Panc1 (cell line): ENCODE measurements at regions not wholly inside any gene's neighbourhood (a gene's known extent, or its start where the extent isn't known, plus 50 kb on each side); places are given as distances from the start of the nearest gene placed in this dataset.

Experiments
- ATAC-seq: fragments of 200-7000 bp; cut with Tn5 transposase; 2 replicates; pipeline ENCODE4 v1.9.1; 2020; ENCODE audit warnings: mild to moderate bottlenecking, moderate library complexity
- BruUV-seq: library from RNA; stranded (reverse); fragments of 400-500 nt; replicated peaks from 2 replicates; lab custom pipeline; 2021; lab: Mats Ljungman, UMichigan
- CTCF ChIA-PET: fragments of 300-600 bp; sonication (Branson Sonifier 250); formaldehyde crosslinking; loops from one replicate; lab custom pipeline; 2022; ENCODE audit warnings: antibody characterized with exemption; lab: Charles Lee
- POLR2A ChIA-PET: fragments of 300-600 bp; sonication (Branson Sonifier 250); formaldehyde crosslinking; loops from one replicate; lab custom pipeline; 2022; ENCODE audit warnings: antibody characterized with exemption; lab: Charles Lee
- DNase-seq: peaks from one replicate; pipeline ENCODE4 v3.0.0-alpha.2; 2010; ENCODE audit warnings: low read depth, low spot score
- H3K27ac ChIP-seq: 2 replicates; pipeline ENCODE4 v1.5.1; 2011; ENCODE audit warnings: mild to moderate bottlenecking, low read length, inconsistent platforms
- H3K27me3 ChIP-seq: fragments of 200-500 bp; sonication (Bioruptor generic); 2 replicates; pipeline ENCODE4 v1.6.0; 2014; ENCODE audit warnings: low read length, inconsistent platforms; ENCODE audit not compliant: control insufficient read depth, insufficient read depth
- H3K36me3 ChIP-seq: fragments of 200-500 bp; sonication (Bioruptor generic); 2 replicates; pipeline ENCODE4 v1.5.1; 2014; ENCODE audit warnings: inconsistent platforms, mild to moderate bottlenecking, low read length, moderate library complexity; ENCODE audit not compliant: control insufficient read depth, insufficient read depth
- H3K4me1 ChIP-seq: 2 replicates; pipeline ENCODE4 v1.5.1; 2011; ENCODE audit warnings: inconsistent platforms, mild to moderate bottlenecking, low read length, moderate library complexity; ENCODE audit not compliant: control insufficient read depth, insufficient read depth
- H3K4me3 ChIP-seq, 2 experiments: 2 replicates each; pipeline ENCODE4 v1.5.1; 2011 to 2012; ENCODE audit warnings: low read depth in 2 of 2, low read length in 2 of 2, mild to moderate bottlenecking in 2 of 2, inconsistent platforms in 1 of 2, moderate library complexity in 1 of 2
- H3K9me3 ChIP-seq: fragments of 200-500 bp; sonication (Bioruptor generic); 2 replicates; pipeline ENCODE4 v1.5.1; 2014; ENCODE audit warnings: low read depth, mild to moderate bottlenecking, inconsistent platforms, low read length, moderate library complexity; ENCODE audit not compliant: control insufficient read depth, insufficient read depth
- POLR2AphosphoS5 ChIP-seq: IDR thresholded peaks from 2 replicates; pipeline ENCODE4 v1.6.1; 2012; ENCODE audit warnings: mild to moderate bottlenecking, low read depth, low read length, moderate library complexity
- SIN3A ChIP-seq: IDR thresholded peaks from 2 replicates; pipeline ENCODE4 v1.6.1; 2012; ENCODE audit warnings: low read depth, mild to moderate bottlenecking, low read length, moderate library complexity, borderline replicate concordance; ENCODE audit not compliant: insufficient read depth
- TCF7L2 ChIP-seq: IDR thresholded peaks from 2 replicates; pipeline ENCODE4 v1.6.1; 2011; ENCODE audit warnings: mild to moderate bottlenecking, low read depth, low read length, inconsistent platforms
- in situ Hi-C: cut with HindIII; loops from 2 replicates; pipeline ENCODE4 v1.10.0; 2016; ENCODE audit warnings: low sequenced_read_pairs, low pct_unique_long_range_greater_than_20kb
- intact Hi-C: fragments of 100-400 bp; cut with micrococcal nuclease; formaldehyde crosslinking; loops from one replicate; pipeline ENCODE4 v1.10.0; 2022; ENCODE audit not compliant: unreplicated experiment
- TF ChIP-seq, protein P1 (sequence below): fragments of 450-650 bp; IDR thresholded peaks from 2 replicates; pipeline ENCODE4 v1.5.1; 2017; ENCODE audit warnings: mild to moderate bottlenecking
- TF ChIP-seq, protein P2 (sequence below), 2 experiments: IDR thresholded peaks; 2 replicates each; pipeline ENCODE4 v1.6.1; 2011 to 2012; ENCODE audit warnings: low read depth in 2 of 2, control low read depth in 1 of 2, low read length in 1 of 2, mild to moderate bottlenecking in 1 of 2, moderate library complexity in 1 of 2; ENCODE audit not compliant: insufficient read depth in 1 of 2

DNA sequence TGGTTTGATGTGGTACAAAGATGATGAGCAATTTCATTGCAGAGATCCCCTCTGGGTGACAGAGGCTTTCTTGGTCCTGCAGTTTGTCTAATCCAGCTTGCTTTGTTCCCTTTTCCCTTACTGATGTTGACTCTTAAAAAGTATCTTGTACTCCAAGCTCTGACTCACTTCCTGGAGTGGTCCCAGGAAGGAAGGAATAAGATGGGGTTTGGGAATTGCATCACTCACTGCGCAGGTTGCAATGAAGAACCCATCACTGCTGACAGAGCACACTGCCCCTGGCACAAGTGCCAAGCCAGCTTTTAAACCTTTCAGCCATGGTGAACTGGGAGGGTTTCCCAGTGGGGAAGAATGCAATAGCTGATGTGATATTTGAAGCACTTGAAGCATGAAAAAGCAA lies 662.2 kb upstream of the CTNND2 start:
- TF ChIP-seq SIN3A, result no peak
- TF ChIP-seq, protein P1, sequence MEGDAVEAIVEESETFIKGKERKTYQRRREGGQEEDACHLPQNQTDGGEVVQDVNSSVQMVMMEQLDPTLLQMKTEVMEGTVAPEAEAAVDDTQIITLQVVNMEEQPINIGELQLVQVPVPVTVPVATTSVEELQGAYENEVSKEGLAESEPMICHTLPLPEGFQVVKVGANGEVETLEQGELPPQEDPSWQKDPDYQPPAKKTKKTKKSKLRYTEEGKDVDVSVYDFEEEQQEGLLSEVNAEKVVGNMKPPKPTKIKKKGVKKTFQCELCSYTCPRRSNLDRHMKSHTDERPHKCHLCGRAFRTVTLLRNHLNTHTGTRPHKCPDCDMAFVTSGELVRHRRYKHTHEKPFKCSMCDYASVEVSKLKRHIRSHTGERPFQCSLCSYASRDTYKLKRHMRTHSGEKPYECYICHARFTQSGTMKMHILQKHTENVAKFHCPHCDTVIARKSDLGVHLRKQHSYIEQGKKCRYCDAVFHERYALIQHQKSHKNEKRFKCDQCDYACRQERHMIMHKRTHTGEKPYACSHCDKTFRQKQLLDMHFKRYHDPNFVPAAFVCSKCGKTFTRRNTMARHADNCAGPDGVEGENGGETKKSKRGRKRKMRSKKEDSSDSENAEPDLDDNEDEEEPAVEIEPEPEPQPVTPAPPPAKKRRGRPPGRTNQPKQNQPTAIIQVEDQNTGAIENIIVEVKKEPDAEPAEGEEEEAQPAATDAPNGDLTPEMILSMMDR, result no peak
- no peak for TF ChIP-seq TCF7L2
- TF ChIP-seq, protein P2, sequence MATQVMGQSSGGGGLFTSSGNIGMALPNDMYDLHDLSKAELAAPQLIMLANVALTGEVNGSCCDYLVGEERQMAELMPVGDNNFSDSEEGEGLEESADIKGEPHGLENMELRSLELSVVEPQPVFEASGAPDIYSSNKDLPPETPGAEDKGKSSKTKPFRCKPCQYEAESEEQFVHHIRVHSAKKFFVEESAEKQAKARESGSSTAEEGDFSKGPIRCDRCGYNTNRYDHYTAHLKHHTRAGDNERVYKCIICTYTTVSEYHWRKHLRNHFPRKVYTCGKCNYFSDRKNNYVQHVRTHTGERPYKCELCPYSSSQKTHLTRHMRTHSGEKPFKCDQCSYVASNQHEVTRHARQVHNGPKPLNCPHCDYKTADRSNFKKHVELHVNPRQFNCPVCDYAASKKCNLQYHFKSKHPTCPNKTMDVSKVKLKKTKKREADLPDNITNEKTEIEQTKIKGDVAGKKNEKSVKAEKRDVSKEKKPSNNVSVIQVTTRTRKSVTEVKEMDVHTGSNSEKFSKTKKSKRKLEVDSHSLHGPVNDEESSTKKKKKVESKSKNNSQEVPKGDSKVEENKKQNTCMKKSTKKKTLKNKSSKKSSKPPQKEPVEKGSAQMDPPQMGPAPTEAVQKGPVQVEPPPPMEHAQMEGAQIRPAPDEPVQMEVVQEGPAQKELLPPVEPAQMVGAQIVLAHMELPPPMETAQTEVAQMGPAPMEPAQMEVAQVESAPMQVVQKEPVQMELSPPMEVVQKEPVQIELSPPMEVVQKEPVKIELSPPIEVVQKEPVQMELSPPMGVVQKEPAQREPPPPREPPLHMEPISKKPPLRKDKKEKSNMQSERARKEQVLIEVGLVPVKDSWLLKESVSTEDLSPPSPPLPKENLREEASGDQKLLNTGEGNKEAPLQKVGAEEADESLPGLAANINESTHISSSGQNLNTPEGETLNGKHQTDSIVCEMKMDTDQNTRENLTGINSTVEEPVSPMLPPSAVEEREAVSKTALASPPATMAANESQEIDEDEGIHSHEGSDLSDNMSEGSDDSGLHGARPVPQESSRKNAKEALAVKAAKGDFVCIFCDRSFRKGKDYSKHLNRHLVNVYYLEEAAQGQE (IDR thresholded peaks at IDR 0.05; ENCODE audit: insufficient read depth in 1 of 2, low read depth in 2 of 2, low read length in 1 of 2), result no peak
- TF ChIP-seq POLR2AphosphoS5, result no peak
- ATAC-seq (no peak), DNase-seq (no peak)
- intact Hi-C loops (no loop called here), in situ Hi-C loops (no loop called here)
- no peaks in the 10 kb centered on the region for H3K9me3 ChIP-seq
- CTCF ChIA-PET, result no interaction called here
- no peak overlapping the region for H3K27ac ChIP-seq
- H3K4me3 ChIP-seq, result no peak overlapping the region
- no peaks in the 10 kb centered on the region for H3K4me1 ChIP-seq
- BruUV-seq, result no TSS peak
- POLR2A ChIA-PET, result no interaction called here
- no peaks in the 10 kb centered on the region for H3K27me3 ChIP-seq
- no peaks in the 10 kb centered on the region for H3K36me3 ChIP-seq

DNA sequence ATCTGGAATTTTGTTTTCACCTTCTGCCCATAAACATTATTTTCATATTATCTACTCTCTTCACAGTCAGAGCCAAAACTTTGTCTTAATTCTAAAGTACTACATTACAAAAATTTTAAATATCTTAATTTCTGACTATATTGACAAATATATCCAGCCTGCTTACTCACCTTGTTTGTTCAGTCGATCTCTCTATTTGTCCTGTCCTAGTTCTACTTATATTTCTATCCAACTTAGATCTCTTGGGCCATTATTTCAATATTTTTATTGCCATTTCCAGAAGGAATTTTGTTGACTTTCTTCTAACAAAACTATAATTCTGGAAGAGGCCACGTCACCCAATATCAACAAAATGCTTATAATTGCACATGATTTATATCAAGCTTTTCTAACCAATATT lies 652.8 kb upstream of the CTNND2 start:
- Histone ChIP-seq H3K4me3 (no peak overlapping the region), H3K4me1 (no peaks in the 10 kb centered on the region), H3K36me3 (no peaks in the 10 kb centered on the region), H3K27ac (no peak overlapping the region), H3K9me3 (no peaks in the 10 kb centered on the region), H3K27me3 (no peaks in the 10 kb centered on the region)
- DNase-seq (no peak), ATAC-seq (no peak)
- intact Hi-C loops (no loop called here), in situ Hi-C loops (no loop called here)
- ChIA-PET CTCF (no interaction called here), POLR2A (no interaction called here)
- no TSS peak for BruUV-seq
- TF ChIP-seq, protein P1, result no peak
- TF ChIP-seq POLR2AphosphoS5, result no peak
- no peak for TF ChIP-seq SIN3A
- TF ChIP-seq, protein P2 (IDR thresholded peaks at IDR 0.05; ENCODE audit: insufficient read depth in 1 of 2, low read depth in 2 of 2, low read length in 1 of 2), result no peak
- TF ChIP-seq TCF7L2, result no peak
